NCI-H524 treated with DMSO at 0.1 percent for 48 hours (cell line): ENCODE measurements at regions not wholly inside any gene's neighbourhood (a gene's known extent, or its start where the extent isn't known, plus 50 kb on each side); places are given as distances from the start of the nearest gene placed in this dataset.
"Not testable (repeated sequence)": the region's sequence is repeated elsewhere in the genome, so short reads cannot be mapped to it uniquely, and the experiment has no call there.

Experiments
- DNase-seq: peaks from one replicate; lab custom pipeline; 2025; lab: John Stamatoyannopoulos, UW

DNA sequence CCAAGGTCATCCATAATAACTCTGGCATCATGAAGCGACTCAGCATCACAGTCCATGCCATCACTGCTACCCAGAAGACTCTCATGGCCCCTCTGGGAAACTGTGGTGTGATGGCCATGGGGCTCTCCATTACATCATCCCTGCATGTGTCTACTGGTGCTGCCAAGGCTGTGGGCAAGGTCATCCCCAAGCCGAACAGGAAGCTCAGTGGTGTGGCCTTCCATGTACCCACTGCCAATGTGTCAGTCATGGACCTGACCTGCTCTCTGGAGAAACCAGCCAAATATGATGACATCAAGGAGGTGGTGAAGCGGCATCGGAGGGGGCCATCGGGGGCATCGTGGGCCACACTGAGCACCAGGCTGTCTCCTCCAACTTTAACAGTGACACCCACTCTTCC, 65.1 kb upstream of the ARHGAP29 start:
- DNase-seq = no peak

DNA sequence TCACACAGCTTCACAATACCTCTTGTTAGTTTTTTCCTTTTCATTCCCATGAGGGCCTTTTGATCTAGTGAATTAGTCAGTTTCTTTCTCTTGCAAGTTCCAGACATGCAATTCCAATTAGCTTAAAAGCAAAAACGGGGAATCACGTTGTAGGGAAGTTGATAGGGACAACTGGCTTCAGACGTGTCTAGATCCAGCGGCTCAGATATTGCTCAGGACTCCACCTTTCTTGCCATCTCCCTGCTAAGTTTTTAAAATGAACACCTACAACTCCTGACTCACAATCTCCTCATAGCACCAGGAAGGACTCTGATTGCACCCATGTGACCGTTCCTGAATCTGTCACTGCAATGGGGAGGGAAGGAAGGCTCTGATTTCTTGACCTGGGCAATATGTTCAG, 63.8 kb upstream of the ARHGAP29 start:
- no peak for DNase-seq

DNA sequence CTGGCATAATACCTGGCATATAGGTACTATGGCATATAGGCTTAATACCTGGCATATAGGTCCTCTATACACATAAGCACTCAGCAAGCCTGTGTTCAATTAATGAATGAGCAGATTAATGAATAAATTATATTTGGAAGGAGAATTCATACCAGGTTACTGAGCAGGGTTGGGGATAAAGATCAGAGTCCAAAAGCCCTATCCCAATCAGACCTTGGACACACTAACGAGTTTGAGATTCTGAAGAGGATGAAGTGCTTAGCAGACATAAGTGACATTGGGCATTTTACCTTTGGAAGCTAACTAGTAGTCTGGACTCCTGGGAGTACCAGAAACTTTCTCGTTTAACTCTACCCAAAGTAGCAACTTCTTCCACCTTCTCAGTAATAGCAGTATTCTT, 63.3 kb upstream of the ARHGAP29 start:
- DNase-seq = no peak

DNA sequence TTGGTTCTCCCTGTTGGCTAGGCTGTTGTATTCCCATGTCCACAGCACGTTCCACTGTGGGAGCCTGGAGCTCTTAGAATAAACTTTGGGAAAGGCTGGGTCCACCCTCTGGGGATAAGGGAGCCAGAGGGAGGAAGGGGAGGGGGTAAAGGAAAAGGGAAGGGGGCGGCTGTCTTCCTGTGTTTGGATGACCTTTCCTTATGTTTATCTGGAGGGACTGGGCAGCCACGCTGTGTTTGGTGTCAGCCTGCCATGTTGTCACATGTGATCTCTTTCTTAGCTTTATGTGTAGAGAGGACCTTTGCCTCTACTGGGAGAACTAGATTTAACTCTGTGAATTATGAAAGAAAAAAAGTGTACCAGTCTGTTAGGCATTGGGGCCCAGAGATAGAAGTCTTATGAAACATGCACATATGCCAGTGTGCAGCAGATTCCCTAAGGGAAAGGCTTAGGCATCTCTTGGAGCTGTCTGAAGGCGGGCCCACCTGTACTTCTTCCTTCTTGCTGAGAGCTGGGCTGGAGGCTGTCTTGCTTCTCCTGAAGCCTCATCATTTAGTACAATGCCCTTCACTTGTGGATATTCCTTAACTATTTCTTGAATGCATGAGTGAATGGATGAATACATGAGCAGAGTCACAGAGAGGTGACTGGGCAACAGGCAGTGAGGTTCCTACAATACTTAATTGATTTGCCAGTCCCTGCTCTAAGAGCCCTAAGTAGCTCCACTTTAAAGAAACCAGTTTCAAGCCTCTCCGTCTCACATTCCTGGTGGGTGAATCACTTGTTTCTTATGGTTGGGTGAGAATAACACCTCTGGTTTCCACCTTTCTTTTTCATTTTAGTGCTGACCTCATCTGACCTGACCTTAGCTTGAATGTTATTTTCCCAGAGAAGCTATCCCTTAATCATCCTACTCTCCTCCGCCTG, 62.5 kb upstream of the ARHGAP29 start:
- no peak for DNase-seq

DNA sequence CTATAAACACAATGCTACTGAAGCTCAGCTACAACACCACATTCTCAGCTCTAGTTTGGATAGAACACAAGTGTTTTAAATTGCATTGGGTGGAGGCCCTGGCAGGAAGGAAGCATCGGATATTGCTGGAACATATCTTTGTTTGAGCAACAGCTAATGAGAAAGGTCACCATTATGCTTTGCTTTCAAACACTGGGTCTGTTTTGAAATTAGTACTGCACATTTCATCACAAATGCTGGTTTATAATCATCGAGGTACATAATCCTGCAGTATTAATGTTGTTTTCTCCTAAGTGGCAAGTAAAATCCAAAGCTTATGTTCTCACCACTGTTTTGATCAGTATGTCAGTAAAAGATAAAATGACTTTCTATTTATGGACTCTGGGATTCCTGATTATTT, 61.5 kb upstream of the ARHGAP29 start:
- DNase-seq = no peak

DNA sequence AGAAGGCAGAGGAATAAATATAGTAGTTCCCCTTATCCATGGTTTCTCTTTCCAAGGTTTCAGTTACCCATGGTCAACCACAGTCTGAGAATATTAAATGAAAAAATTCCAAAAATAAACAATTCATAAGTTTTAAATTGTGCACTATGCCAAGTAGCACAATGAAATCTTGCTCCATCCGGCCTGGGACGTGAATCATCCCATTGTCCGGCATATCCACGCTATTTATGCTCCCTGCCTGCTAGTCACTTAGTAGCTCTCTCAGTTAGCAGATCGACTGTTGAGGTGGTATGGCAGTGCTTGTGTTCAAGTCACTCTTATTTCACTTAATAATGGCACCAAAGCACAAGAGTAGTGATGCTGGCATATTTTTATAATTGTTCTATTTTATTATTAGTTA, 58.6 kb upstream of the ARHGAP29 start:
- DNase-seq = no peak

DNA sequence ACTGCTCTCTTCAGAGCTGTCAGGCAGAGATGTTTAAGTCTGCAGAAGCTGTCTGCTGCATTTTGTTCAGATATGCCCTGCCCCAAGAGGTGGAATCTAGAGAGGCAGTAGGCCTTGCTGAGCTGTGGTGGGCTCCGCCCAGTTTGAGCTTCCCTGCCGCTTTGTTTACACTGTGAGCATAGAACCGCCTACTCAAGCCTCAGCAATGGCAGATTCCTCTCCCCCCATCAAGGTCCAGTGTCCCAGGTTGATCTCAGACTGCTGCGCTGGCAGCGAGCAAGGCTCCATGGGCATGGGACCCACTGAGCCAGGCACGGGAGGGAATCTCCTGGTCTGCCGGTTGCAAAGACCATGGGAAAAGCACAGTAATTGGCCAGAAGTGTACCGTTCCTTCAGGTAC, 55.6 kb upstream of the ARHGAP29 start:
- DNase-seq = not testable (repeated sequence)

DNA sequence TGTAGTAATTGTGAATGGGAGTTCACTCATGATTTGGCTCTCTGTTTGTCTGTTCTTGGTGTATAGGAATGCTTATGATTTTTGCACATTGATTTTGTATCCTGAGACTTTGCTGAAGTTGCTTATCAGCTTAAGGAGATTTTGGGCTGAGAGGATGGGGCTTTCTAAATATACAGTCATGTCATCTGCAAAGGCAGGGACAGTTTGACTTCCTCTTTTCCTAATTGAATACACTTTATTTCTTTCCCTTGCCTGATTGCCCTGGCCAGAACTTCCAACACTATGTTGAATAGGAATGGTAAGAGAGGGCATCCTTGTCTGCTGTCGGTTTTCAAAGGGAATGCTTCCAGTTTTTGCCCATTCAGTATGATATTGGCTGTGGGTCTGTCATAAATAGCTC, 51.9 kb upstream of the ARHGAP29 start:
- not testable (repeated sequence) for DNase-seq
